A673 (cell line): ENCODE measurements at regions not wholly inside any gene's neighbourhood (a gene's known extent, or its start where the extent isn't known, plus 50 kb on each side); places are given as distances from the start of the nearest gene placed in this dataset.

Experiments used
- CTCF ChIP-seq: fragments of 300-800, 200-600 bp; sonication (generic); conservative IDR thresholded peaks from 2 replicates; pipeline ENCODE4 v1.5.1; 2017; ENCODE audit warnings: low read depth, mild to moderate bottlenecking, antibody characterized with exemption, low read length, moderate library complexity, mixed read lengths
- EZH2 ChIP-seq: fragments of 200-600 bp; sonication (generic); IDR thresholded peaks from 2 replicates; pipeline ENCODE4 v1.6.1; 2017; ENCODE audit warnings: borderline replicate concordance, low read depth, mild to moderate bottlenecking, mixed read lengths, antibody characterized with exemption, low read length; ENCODE audit not compliant: poor library complexity, severe bottlenecking

- TF ChIP-seq CTCF (no peak), EZH2 (no peak)
Observed at GRCh38 chr4:45803994-45804393, 319.9 kb downstream of the GABRG1 start.
